ENCODE measurements at regions not wholly inside any gene's neighbourhood (a gene's known extent, or its start where the extent isn't known, plus 50 kb on each side); places are given as distances from the start of the nearest gene placed in this dataset.
"Not testable (repeated sequence)": the region's sequence is repeated elsewhere in the genome, so short reads cannot be mapped to it uniquely, and the experiment has no call there.

DNA sequence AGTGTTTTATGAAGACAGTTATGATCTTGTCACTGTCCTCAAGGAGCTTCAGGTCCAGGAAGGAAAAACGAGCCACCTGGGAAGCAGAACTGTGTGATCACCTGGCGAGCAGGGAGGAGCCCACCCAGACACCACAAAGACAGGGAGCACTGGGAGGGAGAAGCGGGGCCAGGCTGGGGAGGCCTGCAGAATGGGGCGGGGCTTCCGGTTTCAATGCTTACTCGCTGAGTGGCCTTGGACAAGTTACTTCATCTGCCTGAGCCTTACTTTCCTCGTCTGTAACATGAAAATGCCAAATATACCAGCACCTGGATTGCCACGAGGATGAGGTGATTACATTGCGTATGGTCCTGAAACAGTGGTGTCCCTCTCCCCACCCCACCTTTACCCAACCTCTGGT is 227.5 kb downstream of the ANKRD30B start:
- DNase-seq (ENCODE audit: low read depth) = no peak
- ChIA-PET POLR2A (no interaction called here), CTCF (no interaction called here)
- H3K4me3 ChIP-seq (ENCODE audit: low read depth, low read length) = no peak overlapping the region
- TF ChIP-seq, protein P1, sequence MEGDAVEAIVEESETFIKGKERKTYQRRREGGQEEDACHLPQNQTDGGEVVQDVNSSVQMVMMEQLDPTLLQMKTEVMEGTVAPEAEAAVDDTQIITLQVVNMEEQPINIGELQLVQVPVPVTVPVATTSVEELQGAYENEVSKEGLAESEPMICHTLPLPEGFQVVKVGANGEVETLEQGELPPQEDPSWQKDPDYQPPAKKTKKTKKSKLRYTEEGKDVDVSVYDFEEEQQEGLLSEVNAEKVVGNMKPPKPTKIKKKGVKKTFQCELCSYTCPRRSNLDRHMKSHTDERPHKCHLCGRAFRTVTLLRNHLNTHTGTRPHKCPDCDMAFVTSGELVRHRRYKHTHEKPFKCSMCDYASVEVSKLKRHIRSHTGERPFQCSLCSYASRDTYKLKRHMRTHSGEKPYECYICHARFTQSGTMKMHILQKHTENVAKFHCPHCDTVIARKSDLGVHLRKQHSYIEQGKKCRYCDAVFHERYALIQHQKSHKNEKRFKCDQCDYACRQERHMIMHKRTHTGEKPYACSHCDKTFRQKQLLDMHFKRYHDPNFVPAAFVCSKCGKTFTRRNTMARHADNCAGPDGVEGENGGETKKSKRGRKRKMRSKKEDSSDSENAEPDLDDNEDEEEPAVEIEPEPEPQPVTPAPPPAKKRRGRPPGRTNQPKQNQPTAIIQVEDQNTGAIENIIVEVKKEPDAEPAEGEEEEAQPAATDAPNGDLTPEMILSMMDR (IDR thresholded peaks at IDR 0.05; ENCODE audit: insufficient read depth, low read depth, low read length) = no peak
- H3K27me3 ChIP-seq (ENCODE audit: control insufficient read depth, insufficient read depth, low read length) = no peaks in the 10 kb centered on the region
- no peaks in the 10 kb centered on the region for H3K36me3 ChIP-seq (ENCODE audit: control insufficient read depth, insufficient read depth, low read length)

DNA sequence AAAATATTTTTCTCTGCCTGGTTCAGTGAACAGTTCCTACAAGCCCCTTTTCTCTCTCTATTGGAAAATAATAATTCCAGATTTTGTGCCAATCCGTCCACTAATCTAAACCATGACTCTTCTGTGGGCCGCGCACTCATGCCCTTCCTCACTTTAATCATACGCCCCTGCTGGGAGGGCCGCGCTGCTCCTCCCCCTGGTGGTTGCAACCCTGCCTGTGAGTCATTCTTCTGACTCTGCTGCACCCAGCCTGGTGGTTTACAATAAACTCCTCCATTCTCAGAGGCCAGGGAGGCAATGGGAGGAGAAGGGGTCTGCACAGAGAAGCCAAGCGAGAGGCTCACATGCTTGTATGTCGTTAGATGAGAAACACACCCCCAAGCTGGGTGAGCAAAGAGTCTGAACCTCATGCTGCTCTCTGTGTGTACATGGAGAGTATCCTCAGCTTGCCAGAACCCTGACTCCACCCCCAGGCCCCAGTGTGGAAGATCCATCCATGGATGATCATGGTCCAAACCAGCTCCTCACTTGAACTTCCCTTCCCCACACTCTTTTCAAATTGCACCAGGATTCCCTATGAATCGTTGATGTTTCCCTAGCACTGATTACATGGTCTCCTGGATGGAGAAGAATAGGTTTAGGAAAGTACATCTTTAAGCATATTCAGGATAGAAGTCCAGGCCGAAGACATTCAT is 228.9 kb downstream of the ANKRD30B start:
- DNase-seq (ENCODE audit: low read depth) = no peak
- TF ChIP-seq, protein P1 (IDR thresholded peaks at IDR 0.05; ENCODE audit: insufficient read depth, low read depth, low read length) = no peak
- Histone ChIP-seq H3K4me3 (ENCODE audit: low read depth, low read length) (no peak overlapping the region), H3K27me3 (ENCODE audit: control insufficient read depth, insufficient read depth, low read length) (no peaks in the 10 kb centered on the region), H3K36me3 (ENCODE audit: control insufficient read depth, insufficient read depth, low read length) (no peaks in the 10 kb centered on the region)
- ChIA-PET CTCF (no interaction called here), POLR2A (no interaction called here)

DNA sequence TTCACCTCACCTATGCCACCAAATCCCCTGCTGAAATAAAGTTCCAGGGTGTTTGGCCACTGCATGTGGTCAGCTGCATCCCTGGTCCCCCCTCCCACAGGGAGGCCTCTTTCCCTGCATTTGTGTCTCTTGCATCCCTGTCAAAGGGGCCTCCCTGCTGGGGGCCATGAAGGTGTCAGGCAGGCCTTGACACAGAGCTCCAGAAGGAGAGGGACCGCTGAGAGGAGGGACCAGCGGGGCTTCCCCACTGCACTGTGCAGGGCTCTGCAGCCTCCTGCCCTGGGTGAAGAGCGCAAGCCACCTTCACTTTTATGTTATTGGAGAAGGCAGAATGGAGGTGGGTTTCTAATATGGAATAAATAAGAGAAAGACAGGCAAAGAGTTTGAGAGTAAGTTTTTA is 230.2 kb downstream of the ANKRD30B start:
- TF ChIP-seq, protein P1 (IDR thresholded peaks at IDR 0.05; ENCODE audit: insufficient read depth, low read depth, low read length) = no peak
- H3K4me3 ChIP-seq (ENCODE audit: low read depth, low read length) = no peak overlapping the region
- POLR2A ChIA-PET = no interaction called here
- no peaks in the 10 kb centered on the region for H3K27me3 ChIP-seq (ENCODE audit: control insufficient read depth, insufficient read depth, low read length)
- CTCF ChIA-PET = no interaction called here
- no peaks in the 10 kb centered on the region for H3K36me3 ChIP-seq (ENCODE audit: control insufficient read depth, insufficient read depth, low read length)
- DNase-seq (ENCODE audit: low read depth) = no peak

DNA sequence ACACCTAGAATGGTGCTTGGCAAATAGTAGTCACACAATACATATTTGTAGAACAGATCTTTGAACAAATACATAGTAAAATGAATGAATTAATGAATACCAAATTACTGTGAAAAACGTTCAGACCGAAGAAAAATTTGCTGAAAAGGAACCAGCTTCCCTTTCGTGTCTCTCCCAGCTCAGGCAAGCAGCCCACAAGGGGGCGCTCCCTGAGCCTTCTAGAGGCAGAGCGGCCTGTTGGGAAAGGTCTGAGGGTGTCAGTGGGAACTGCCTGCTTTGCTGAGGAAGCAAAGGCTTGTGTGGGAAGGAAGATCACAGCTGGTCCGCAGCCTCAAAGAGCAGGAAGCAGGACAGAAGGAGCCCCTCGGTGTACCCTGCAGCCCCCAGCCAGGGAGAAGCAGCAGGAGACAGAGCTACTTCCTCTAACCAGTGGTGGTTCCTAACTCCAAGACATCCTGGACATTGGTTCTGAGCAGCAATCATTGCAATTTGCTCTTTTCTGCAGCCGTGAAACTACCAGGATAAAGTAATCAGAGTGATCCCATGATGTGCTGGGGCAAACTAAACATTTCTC is 231.1 kb downstream of the ANKRD30B start:
- no peaks in the 10 kb centered on the region for H3K36me3 ChIP-seq (ENCODE audit: control insufficient read depth, insufficient read depth, low read length)
- no peaks in the 10 kb centered on the region for H3K27me3 ChIP-seq (ENCODE audit: control insufficient read depth, insufficient read depth, low read length)
- ChIA-PET CTCF (no interaction called here), POLR2A (no interaction called here)
- TF ChIP-seq, protein P1 (IDR thresholded peaks at IDR 0.05; ENCODE audit: insufficient read depth, low read depth, low read length) = no peak
- no peak overlapping the region for H3K4me3 ChIP-seq (ENCODE audit: low read depth, low read length)
- no peak for DNase-seq (ENCODE audit: low read depth)

DNA sequence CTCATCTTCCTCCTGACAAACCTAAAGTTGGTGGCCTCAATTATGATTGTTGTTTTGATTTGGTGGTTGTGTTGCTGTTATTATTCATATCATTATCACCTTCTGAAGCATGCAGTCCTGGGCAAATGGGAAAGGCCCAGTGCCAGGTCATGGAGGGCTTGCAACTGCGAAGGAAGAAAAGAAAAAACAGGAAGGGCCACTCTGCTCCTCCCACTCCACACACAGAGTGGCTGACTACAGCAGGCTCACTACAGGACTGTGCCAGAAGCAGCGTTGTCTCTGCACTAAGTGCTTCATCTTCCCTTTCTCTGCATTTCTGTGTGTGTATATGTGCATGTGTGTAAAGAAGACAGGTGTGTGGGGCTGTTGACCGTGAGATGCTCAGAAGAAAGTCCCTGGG is 231.9 kb downstream of the ANKRD30B start:
- CTCF ChIA-PET = interaction anchor here (0.6 kb wide), 1 partner anchor 22 kb away, joined by 3 read pairs; no protein-coding TSS in a partner anchor
- no peaks in the 10 kb centered on the region for H3K27me3 ChIP-seq (ENCODE audit: control insufficient read depth, insufficient read depth, low read length)
- POLR2A ChIA-PET = no interaction called here

DNA sequence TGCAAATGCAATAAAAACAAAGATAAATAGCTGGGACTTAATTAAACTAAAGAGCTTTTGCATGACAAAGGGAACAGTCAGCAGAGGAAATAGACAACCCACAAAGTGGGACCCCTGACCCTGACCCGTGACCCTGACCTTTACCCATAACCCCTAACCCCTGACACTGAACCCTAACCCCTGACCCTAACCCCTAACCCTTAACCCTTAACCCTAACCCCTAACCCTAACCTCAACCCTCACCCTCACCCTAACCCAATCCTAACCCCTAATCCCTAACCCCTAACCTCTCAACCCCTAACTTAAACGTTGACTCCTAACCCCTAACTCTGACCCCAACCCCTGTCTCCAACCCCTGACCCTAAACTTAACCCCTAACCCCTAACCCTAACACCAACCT is 236.6 kb downstream of the ANKRD30B start:
- POLR2A ChIA-PET; H3K36me3 ChIP-seq (ENCODE audit: control insufficient read depth, insufficient read depth, low read length); H3K4me3 ChIP-seq (ENCODE audit: low read depth, low read length); CTCF ChIA-PET; DNase-seq (ENCODE audit: low read depth); H3K27me3 ChIP-seq (ENCODE audit: control insufficient read depth, insufficient read depth, low read length): not testable (repeated sequence)

More for the DNA sequence above, 231.9 kb downstream of the ANKRD30B start:
- TF ChIP-seq, protein P1 (IDR thresholded peaks at IDR 0.05; ENCODE audit: insufficient read depth, low read depth, low read length) = no peak
- no peak for DNase-seq (ENCODE audit: low read depth)
- Histone ChIP-seq H3K36me3 (ENCODE audit: control insufficient read depth, insufficient read depth, low read length) (no peaks in the 10 kb centered on the region), H3K4me3 (ENCODE audit: low read depth, low read length) (no peak overlapping the region)

DNA sequence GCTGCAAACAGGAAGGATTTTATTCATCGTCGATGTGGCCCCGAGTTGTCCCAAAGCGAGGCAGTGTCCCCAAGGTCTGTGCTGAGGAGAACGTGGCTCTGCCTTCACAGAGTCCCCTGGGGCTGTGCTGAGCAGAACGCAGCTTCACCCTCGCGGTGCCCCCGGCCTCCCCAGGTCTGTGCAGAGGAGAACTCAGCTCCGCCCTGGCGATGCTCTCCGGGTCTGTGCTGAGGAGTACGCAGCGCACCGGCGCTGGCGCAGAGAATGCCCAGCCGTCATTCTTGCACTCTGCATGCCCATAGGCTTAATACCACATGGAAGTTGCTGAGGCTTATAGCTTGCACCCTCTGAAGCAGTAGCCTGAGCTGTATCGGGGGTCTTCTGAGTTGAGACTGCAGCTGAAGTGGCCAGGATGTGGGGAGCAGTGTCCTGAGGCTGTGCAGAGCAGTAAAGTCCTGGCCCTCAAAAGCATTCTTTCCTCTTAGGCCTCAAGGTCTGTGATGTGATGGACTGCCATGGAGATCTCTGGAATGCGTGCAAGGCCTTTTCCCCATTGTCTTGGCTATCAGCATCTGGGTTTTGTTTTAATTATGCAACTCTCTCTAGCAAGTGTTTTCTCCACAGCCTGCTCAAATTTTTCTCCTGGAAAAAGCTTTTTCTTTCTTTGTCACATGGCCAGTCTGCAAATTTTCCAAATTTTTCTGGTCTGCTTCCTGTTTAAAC is 237.5 kb downstream of the ANKRD30B start:
- CTCF ChIA-PET; H3K27me3 ChIP-seq (ENCODE audit: control insufficient read depth, insufficient read depth, low read length); H3K4me3 ChIP-seq (ENCODE audit: low read depth, low read length); H3K36me3 ChIP-seq (ENCODE audit: control insufficient read depth, insufficient read depth, low read length); DNase-seq (ENCODE audit: low read depth); POLR2A ChIA-PET: not testable (repeated sequence)

DNA sequence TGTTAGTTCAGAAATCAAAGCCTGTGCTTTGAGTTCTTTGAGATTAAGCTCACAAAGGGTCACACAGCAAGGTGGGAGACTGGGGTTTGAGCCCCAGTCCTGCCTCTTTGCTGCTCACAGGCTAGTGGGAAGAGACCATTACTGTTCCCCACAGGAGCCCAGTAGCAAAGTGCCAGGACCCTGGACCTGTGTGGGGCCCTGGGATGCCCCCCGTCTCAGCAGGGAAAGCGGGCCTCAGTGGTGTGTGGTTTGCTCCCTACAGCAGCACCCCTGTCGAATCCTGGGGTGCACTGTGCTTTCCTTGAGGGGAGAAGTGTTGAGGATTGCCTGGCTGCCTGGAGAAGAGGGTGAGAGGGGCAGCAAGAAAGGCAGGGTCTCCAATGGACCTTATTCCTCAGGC is 239.4 kb downstream of the ANKRD30B start:
- DNase-seq (ENCODE audit: low read depth); H3K36me3 ChIP-seq (ENCODE audit: control insufficient read depth, insufficient read depth, low read length); CTCF ChIA-PET; H3K27me3 ChIP-seq (ENCODE audit: control insufficient read depth, insufficient read depth, low read length); POLR2A ChIA-PET; H3K4me3 ChIP-seq (ENCODE audit: low read depth, low read length): not testable (repeated sequence)
